Kidney capillary endothelial cell (primary cell): ENCODE measurements at regions not wholly inside any gene's neighbourhood (a gene's known extent, or its start where the extent isn't known, plus 50 kb on each side); places are given as distances from the start of the nearest gene placed in this dataset.

ENCODE experiments used
- DNase-seq: peaks from one replicate; pipeline ENCODE4 v3.0.0-alpha.2; 2018; ENCODE audit warnings: low spot score

GRCh38 chr13:76198568-76199163, 562.5 kb downstream of the LMO7 start:
- no peak for DNase-seq

- no peak for DNase-seq
Observed at GRCh38 chr13:76189882-76190519, 553.9 kb downstream of the LMO7 start.

DNA sequence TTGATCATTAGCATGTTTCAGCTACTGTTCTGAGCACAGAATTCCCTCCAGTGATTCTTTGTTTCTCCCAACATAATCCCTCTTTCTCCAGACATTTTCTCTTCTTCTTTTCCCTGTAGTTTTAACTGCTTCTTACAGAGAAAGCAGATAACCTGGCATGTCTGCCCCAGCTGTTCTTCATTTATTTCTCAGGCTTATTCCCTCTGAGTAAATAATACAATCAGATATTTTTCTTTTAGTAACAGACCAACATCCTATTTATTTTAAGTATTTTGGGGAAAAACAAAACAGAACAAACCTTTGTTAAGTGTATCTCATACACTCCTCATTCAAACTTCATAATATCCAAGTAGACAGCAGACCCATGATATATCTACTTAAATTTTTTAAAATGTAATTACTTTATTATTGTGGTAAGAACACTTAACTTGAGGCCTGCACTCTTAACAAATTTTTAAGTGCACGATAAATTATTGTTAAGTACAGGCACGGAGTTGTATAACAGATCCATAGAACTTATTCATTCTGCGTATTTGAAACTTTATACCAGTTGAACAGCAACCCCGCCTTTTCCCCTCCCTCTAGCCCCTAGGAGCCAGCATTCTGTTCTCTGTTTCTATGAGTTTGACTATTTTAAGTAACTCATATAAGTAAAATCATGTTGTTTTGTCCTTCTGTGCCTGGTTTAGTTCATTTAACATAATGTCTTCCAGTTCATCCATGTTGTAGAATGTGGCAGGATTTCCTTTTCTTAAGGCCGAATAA, 540.0 kb downstream of the LMO7 start:
- no peak for DNase-seq

- DNase-seq: no peak
Observed at GRCh38 chr13:76168661-76169060, 532.5 kb downstream of the LMO7 start.

DNA sequence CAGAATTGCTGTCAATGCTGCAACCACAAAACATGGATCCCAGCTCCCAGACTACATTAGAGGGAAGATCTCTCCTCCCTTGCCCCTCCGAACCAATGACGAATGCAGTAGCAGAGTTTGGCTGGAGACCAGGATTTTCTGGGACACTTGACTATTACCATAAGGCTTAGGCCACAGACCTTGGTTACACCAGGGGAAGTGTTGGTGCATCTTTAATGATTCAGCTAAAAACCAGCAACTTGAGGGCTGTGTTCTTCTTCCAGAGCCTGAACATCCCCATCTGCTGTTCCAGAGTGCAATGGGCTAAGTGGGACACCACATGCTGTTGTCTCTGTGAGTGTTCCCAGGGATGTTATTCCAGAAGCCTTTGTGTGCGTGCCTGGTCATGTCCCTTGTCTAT, 528.2 kb downstream of the LMO7 start:
- no peak for DNase-seq

DNA sequence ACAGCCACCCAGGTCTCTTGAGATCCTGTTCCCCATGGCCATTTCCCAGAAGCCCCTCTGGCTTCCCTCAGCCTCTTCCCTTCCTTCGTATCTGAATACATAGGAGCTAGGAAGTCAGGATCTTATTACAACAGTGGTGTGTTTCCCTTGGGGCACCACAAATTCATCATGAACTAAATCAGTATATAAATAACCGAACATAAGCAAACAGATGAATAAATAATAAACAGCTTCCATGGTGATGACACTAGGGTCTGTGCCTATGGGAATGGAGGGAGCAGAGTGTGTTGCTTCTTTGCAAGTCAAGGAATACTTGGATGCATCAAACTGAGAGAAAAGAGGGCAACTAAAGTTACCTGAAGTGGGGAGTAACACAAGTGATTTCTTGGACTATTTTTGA, 527.6 kb downstream of the LMO7 start:
- DNase-seq: no peak

- no peak for DNase-seq
Observed at GRCh38 chr13:76160961-76161925, 525.1 kb downstream of the LMO7 start.

DNA sequence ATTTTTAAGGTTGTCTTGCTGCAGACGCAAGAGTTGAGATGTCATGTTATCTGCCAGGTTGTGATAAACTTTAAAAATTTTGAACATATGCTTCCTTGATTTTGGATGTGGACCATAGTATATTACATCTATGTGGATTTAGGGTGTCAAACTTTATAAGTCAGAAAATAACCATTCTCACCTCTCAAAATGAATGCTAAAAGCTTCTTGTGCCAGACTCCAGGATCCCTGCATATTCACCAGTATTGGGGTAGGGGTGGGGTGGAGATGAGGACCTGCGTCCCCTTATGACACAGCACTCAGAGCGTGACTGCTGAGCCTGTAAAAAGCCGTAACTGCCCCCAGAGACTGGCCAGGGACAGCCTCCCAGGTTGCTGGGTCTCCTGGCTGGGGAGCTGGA, 524.4 kb downstream of the LMO7 start:
- DNase-seq: no peak

GRCh38 chr13:76157926-76158325, 521.8 kb downstream of the LMO7 start:
- no peak for DNase-seq

- no peak for DNase-seq
Observed at GRCh38 chr13:76153239-76153638, 517.1 kb downstream of the LMO7 start.

DNA sequence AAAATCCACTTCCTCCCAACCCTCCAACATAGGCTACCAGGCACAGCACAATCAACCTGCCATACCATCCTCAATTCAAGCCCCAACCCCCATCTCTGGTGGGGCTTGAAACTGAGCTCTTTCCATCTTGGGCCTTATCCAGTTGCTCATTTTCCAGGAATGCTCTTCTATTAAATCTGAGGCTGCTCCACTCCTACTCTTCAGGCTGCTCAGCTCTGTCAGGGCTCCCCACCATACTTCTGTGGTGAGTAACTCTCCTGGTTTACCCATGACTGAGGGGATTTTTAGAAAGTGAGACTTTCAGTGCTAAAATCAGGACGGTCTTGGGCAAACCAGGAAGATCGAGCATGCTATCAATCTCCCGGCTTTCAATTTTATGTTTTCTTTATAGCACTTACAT, 512.8 kb downstream of the LMO7 start:
- no peak for DNase-seq

DNA sequence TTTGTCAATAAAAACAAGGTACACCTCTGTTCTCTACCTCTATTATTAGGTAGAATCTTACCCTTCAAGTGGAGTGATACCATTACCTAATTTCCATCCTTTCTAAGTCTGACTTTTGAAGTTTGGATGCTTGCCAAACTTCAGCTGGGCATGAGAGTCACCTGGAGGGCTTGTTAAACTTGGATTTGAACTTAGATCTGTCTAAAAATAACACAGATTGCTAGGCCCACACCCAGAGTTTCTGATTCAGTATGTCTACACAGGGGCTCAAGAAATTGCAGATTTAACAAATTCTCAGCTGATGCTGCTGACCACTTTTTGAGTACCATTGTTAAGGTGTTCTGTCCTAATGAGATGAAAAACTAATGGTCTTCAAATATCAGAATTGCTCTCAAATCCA, 512.2 kb downstream of the LMO7 start:
- no peak for DNase-seq

- DNase-seq: no peak
Observed at GRCh38 chr13:76132532-76132931, 496.4 kb downstream of the LMO7 start.

DNA sequence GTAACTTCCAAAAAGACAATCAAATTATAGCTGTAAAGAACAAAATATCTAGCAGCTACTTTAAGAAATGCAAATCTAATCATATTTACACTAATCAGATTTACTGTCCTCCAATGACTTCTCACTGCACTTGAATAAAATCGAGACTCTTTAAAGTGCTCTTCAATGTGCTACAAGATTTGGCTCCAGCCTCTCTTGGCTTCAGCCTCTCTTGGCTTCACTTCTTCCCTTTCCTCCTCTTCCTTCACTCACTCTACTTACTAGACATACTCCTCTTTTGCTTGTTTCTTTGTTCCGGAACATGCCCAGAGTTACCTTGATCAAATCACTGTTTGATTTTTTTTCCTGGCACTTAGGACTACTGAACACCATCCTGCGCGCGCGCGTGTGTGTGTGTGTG, 495.4 kb downstream of the LMO7 start:
- no peak for DNase-seq

DNA sequence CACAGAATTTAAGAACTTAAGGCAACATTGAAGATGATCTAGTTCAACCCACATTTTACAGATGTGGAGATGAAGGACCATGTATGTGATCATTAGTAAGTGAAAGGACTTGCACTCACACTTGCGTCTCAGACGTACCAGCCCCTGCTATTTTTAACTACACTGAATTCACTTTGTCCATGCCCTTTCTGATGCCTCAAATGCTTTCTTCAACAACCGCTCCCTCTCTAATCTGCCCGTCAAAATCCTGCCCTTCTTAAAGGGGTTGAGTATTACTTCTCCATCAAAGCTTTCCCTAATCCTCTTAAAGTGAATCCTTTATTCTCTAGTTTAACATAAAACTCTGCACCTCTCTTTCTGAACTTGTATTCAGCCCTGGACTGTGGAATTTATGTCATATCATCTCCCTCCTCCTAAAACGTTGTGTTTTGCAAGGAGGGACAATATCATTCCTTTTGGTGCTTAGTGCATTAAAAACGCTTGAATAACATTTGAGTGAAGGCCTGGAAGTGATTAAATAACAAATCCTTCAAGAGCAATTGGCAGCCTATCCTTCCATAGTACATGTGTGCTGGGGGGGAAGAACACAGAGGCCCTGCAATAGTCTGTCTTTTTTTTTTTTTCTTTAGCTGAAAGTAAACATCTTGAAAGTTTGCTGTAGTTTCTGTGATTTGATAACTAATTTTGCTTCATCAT, 493.3 kb downstream of the LMO7 start:
- DNase-seq: no peak

DNA sequence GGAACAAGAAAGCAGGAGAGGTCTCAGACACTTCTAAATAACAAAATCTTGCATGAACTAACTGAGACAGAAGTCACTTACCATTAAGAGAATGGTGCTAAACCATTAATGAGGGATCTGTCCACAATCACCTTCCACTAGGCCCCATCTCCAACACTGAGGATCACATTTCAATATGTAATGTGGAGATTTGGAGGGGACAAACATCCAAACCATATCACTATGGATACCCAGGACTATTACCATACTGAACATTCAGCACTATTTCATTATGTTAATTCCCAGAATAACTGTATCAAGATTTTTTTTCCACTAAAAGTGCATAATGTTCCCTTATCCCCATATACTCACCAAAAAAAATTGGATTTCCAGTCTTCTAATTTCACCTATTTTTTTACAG, 491.8 kb downstream of the LMO7 start:
- no peak for DNase-seq

DNA sequence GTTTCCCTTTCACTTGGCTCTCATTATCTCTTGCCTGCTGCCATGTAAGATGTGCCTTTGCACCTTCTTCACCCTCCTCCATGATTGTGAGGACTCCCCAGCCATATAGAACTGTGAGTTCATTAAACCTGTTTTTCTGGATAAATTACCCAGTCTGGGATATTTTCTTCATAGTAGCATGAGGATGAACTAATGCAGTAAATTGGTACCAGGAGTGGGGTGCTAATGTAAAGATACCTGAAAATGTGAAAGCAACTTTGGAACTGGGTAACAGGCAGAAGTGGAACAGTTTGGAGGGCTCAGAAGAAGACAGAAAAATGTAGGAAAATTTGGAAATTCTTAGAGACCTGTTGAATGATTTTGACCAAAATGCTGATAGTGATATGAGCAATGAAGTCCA, 487.4 kb downstream of the LMO7 start:
- DNase-seq: no peak

DNA sequence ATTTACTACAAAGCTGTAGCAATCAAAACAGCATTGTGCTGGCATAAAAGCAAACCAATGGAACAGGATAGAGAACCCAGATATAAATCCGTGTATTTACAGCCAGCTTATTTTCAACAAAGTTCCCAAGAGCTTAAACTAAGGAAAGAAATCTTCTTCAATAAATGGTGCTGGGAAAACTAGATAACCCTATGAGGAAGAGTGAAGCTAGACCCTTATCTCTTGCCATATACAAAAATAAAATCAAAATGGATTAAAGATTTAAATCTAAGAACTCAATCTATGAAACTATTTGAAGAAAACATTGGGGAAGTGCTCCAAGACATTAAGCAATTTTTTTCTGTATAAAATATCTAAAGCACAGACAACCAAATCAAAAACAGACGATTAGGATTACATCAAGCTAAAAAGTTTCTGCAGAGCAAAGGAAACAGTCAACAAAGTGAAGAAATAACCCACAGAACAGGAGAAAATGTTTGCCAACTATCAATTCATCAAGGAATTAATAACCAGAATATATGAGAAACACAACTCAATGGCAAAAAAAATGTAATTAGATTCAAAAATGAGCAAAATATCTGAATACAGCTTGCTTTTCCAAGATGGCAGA, 480.7 kb downstream of the LMO7 start:
- no peak for DNase-seq

DNA sequence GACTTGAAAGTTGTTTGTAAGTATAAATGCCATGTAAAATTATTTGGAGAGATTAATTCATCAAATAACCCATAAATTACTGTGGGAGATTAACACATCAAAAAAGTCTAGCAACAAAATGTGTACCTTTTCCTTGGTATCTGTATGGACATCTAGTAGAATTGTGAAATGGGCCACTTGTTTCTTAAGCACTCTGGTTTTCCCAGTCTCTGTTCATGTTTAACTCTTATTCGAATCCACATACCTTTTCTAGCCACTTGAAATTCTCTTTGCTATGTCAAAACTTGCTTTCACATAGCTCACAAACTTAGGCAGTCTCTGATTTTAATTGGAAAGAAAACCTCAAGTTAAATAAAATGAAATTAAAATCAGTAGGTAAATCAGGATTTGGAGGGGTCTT, 470.6 kb downstream of the LMO7 start:
- no peak for DNase-seq

DNA sequence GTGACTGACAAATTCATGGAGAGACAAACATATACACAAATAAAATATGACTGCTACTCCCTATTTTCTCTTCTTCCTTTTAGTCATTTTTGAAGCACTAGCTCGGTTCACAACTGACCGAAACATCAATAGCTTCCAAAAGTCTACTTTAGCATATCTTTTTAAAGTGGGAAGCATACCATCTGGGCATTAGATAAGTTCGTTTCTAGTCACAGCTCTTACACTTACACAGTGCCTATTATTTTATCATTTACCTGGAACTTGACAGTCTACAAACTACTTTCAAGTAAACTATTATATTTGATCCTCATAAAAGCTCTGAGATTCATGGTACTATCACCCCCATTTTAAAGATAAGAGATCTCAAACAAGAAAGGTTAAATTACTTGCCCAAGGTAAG, 458.5 kb downstream of the LMO7 start:
- no peak for DNase-seq

DNA sequence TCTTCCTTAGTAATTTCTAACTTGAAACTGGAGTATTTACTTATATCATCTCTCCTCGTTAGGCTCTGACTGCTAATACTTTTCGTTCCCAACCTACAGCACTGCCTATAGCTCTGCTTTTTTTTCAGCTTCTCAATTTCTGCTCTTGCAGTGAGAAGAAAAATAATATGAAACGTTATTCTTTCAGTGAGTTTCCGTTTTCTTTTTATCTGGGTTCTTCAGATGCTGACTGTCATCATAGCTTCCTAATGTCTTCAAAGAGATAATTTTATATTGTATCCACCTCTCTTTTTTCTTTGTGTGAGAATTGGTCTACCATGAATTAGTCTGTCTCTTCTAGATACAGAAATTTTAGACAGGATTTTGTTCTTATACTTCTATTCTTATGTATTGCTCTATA, 454.9 kb downstream of the LMO7 start:
- DNase-seq: no peak
